Neural cell (in vitro differentiated cells): ENCODE measurements at regions not wholly inside any gene's neighbourhood (a gene's known extent, or its start where the extent isn't known, plus 50 kb on each side); places are given as distances from the start of the nearest gene placed in this dataset.

Source experiments
- EP300 ChIP-seq: fragments of 450-650 bp; conservative IDR thresholded peaks from 2 replicates; pipeline ENCODE4 v1.6.1; 2014; ENCODE audit warnings: antibody characterized with exemption, mild to moderate bottlenecking, moderate library complexity; ENCODE audit not compliant: poor library complexity, severe bottlenecking
- TF ChIP-seq, protein P1 (sequence below): fragments of 450-650 bp; IDR thresholded peaks from 2 replicates; pipeline ENCODE4 v1.5.1; 2014; ENCODE audit warnings: antibody characterized with exemption, mild to moderate bottlenecking, moderate library complexity; ENCODE audit not compliant: poor library complexity, severe bottlenecking

GRCh38 chr11:45067966-45068365, 78.5 kb upstream of the PRDM11 start:
- no peak for TF ChIP-seq EP300
- TF ChIP-seq, protein P1, sequence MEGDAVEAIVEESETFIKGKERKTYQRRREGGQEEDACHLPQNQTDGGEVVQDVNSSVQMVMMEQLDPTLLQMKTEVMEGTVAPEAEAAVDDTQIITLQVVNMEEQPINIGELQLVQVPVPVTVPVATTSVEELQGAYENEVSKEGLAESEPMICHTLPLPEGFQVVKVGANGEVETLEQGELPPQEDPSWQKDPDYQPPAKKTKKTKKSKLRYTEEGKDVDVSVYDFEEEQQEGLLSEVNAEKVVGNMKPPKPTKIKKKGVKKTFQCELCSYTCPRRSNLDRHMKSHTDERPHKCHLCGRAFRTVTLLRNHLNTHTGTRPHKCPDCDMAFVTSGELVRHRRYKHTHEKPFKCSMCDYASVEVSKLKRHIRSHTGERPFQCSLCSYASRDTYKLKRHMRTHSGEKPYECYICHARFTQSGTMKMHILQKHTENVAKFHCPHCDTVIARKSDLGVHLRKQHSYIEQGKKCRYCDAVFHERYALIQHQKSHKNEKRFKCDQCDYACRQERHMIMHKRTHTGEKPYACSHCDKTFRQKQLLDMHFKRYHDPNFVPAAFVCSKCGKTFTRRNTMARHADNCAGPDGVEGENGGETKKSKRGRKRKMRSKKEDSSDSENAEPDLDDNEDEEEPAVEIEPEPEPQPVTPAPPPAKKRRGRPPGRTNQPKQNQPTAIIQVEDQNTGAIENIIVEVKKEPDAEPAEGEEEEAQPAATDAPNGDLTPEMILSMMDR, result no peak
